ENCODE measurements at regions not wholly inside any gene's neighbourhood (a gene's known extent, or its start where the extent isn't known, plus 50 kb on each side); places are given as distances from the start of the nearest gene placed in this dataset.

DNA sequence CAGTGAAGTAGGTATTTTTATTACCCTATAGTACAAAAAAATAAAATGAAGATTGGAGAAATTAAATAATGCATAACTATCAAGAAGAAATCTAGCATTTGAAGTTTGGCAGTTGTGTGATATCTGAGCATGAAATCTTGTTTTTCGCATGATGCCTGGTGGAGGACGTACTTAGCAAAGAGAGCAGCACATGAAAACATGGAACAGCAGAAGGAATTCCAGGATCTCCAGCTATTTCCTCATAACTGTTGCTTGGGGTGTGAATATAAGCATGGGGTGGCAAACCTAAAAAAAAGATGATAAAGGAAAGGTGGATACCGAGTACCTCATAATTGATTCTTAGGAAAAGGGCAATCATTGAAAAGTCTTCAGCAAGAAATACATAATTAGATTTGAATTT lies 174.3 kb upstream of the FAM3C start:
- TF ChIP-seq POLR2AphosphoS5 (IDR thresholded peaks at IDR 0.05; ENCODE audit: low read depth, low read length) (no peak), TAF1 (IDR thresholded peaks at IDR 0.05; ENCODE audit: borderline replicate concordance, insufficient read depth, low read length) (no peak), SIN3A (IDR thresholded peaks at IDR 0.05; ENCODE audit: borderline replicate concordance, insufficient read depth, low read length) (no peak), FOXP2 (optimal IDR thresholded peaks at IDR 0.05; ENCODE audit: borderline replicate concordance, extremely low read depth, extremely low read length, insufficient read depth) (no peak)
- TF ChIP-seq, protein P1, sequence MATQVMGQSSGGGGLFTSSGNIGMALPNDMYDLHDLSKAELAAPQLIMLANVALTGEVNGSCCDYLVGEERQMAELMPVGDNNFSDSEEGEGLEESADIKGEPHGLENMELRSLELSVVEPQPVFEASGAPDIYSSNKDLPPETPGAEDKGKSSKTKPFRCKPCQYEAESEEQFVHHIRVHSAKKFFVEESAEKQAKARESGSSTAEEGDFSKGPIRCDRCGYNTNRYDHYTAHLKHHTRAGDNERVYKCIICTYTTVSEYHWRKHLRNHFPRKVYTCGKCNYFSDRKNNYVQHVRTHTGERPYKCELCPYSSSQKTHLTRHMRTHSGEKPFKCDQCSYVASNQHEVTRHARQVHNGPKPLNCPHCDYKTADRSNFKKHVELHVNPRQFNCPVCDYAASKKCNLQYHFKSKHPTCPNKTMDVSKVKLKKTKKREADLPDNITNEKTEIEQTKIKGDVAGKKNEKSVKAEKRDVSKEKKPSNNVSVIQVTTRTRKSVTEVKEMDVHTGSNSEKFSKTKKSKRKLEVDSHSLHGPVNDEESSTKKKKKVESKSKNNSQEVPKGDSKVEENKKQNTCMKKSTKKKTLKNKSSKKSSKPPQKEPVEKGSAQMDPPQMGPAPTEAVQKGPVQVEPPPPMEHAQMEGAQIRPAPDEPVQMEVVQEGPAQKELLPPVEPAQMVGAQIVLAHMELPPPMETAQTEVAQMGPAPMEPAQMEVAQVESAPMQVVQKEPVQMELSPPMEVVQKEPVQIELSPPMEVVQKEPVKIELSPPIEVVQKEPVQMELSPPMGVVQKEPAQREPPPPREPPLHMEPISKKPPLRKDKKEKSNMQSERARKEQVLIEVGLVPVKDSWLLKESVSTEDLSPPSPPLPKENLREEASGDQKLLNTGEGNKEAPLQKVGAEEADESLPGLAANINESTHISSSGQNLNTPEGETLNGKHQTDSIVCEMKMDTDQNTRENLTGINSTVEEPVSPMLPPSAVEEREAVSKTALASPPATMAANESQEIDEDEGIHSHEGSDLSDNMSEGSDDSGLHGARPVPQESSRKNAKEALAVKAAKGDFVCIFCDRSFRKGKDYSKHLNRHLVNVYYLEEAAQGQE (IDR thresholded peaks at IDR 0.05; ENCODE audit: insufficient read depth in 1 of 2, low read depth in 2 of 2, low read length in 2 of 2) = no peak
